ENCODE measurements at regions not wholly inside any gene's neighbourhood (a gene's known extent, or its start where the extent isn't known, plus 50 kb on each side); places are given as distances from the start of the nearest gene placed in this dataset.

DNA sequence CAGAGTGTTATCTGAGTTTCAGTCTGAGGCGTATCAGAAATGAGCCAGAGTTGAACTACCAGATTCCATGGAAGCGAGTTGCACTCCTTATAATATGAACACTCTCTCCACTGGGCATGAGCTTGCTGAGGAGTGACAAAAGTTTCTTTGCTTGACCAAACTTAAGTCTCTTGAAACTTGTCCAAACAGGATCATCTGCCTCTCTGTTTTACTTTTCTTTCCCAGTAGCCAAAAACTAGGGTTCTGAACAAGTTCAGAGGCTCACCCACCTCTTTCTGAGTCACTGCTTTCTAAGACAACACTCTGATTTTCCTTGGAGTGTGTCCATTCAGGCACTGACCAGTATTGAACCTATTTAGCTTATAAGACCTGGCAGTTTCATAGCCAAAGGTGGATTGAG, 233.2 kb upstream of the TCF4 start:
- Histone ChIP-seq H3K36me3 (ENCODE audit: control insufficient read depth, insufficient read depth, low read length, severe bottlenecking) (no peaks in the 10 kb centered on the region), H3K9me3 (ENCODE audit: control insufficient read depth, low read length) (peaks cover 6% of the 10 kb centered on the region), H3K9ac (ENCODE audit: low read length) (no peak overlapping the region), H3K4me3 (ENCODE audit: low read length) (no peak overlapping the region), H3K27me3 (replicated peaks; ENCODE audit: control insufficient read depth, insufficient read depth, low read length) (no peaks in the 10 kb centered on the region), H3K4me1 (ENCODE audit: control insufficient read depth, insufficient read depth, low read length) (peaks cover 8% of the 10 kb centered on the region)
- peak; percentile 35 for DNase-seq (ENCODE audit: low read depth)

DNA sequence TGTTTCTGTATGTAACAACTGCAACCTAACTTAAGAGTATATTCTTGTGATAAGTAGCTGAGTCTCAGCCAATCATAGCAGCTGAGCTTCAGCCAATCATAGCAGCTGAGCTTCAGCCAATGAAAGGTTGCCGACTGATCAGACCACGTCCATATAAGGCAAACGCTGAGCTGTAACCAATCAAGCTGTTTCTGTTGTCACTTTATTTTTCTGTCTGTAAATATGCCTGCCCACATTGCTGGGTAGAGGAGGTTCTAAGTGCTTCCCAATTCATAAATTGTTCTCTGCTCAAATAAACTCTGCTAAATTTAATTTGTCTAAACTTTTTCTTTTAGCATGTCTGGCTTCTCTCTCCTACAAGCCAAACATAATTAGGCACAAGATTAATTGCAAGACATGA, 231.5 kb upstream of the TCF4 start:
- no peak for DNase-seq (ENCODE audit: low read depth)
- Histone ChIP-seq H3K9me3 (ENCODE audit: control insufficient read depth, low read length) (no peaks in the 10 kb centered on the region), H3K36me3 (ENCODE audit: control insufficient read depth, insufficient read depth, low read length, severe bottlenecking) (no peaks in the 10 kb centered on the region), H3K4me3 (ENCODE audit: low read length) (no peak overlapping the region), H3K9ac (ENCODE audit: low read length) (no peak overlapping the region), H3K27me3 (replicated peaks; ENCODE audit: control insufficient read depth, insufficient read depth, low read length) (no peaks in the 10 kb centered on the region), H3K4me1 (ENCODE audit: control insufficient read depth, insufficient read depth, low read length) (peaks cover 15% of the 10 kb centered on the region)

DNA sequence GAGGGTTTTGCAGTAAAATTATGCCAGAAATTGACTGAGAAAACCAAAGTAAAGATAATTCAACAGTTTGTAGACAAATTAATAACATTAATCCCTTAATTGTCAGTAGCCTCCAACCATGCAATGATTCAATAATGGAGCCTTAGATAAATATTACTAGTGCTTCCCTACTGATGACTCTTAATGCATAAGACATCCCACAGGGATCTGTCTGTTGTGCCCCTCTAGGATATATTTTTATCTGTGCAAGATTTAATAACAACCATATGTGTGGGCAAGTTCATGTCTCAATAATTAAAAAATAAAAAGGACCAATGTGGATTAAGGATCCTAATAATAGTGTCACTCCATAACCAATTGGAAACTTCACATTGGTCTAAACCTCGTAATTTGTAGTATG, 230.3 kb upstream of the TCF4 start:
- no peak overlapping the region for H3K9ac ChIP-seq (ENCODE audit: low read length)
- DNase-seq (ENCODE audit: low read depth), result no peak
- H3K9me3 ChIP-seq (ENCODE audit: control insufficient read depth, low read length), result no peaks in the 10 kb centered on the region
- H3K36me3 ChIP-seq (ENCODE audit: control insufficient read depth, insufficient read depth, low read length, severe bottlenecking), result no peaks in the 10 kb centered on the region
- H3K4me1 ChIP-seq (ENCODE audit: control insufficient read depth, insufficient read depth, low read length), result peaks cover 15% of the 10 kb centered on the region
- H3K4me3 ChIP-seq (ENCODE audit: low read length), result no peak overlapping the region
- H3K27me3 ChIP-seq (replicated peaks; ENCODE audit: control insufficient read depth, insufficient read depth, low read length), result no peaks in the 10 kb centered on the region

DNA sequence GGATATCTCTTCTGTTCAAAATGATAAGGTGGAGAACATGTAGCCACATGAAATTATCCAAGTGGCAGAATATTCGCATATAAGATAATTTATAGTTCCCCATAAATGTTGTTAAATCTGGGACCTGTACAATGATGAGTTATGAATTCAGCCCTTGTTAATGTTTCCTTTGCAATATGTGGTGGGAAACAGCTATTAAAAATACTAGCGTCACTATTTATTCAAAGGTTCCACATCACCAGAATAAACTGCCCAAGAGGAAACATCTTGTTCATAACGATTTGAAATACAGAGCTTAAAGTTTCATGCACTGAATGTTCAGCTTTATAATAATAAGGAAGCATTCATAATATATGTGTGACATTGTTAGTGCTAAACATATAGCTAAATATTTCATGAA, 223.9 kb upstream of the TCF4 start:
- Histone ChIP-seq H3K4me1 (ENCODE audit: control insufficient read depth, insufficient read depth, low read length) (peaks cover 7% of the 10 kb centered on the region), H3K9me3 (ENCODE audit: control insufficient read depth, low read length) (no peaks in the 10 kb centered on the region), H3K27me3 (replicated peaks; ENCODE audit: control insufficient read depth, insufficient read depth, low read length) (no peaks in the 10 kb centered on the region), H3K36me3 (ENCODE audit: control insufficient read depth, insufficient read depth, low read length, severe bottlenecking) (no peaks in the 10 kb centered on the region), H3K9ac (ENCODE audit: low read length) (no peak overlapping the region), H3K4me3 (ENCODE audit: low read length) (no peak overlapping the region)
- DNase-seq (ENCODE audit: low read depth), result no peak

DNA sequence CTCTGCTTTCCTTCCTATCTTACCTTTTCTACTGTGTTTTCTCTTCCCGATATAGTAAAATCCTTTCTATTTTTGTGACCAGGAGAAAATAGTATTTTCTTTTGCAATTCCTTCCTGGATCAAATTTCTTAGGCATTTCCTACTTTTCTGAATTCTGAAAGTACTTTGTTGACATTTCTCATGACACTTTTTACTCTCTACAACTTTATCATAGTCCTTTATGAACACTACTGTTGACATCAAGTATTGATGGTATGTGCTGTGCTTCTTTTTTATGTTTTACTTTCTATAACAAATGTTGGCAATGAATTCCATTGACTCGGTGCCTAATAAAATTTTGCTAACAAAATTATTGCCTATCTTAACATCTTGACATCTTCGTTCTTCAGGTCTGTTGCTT, 217.7 kb upstream of the TCF4 start:
- Histone ChIP-seq H3K4me3 (ENCODE audit: low read length) (no peak overlapping the region), H3K27me3 (replicated peaks; ENCODE audit: control insufficient read depth, insufficient read depth, low read length) (no peaks in the 10 kb centered on the region), H3K9ac (ENCODE audit: low read length) (no peak overlapping the region), H3K36me3 (ENCODE audit: control insufficient read depth, insufficient read depth, low read length, severe bottlenecking) (no peaks in the 10 kb centered on the region), H3K9me3 (ENCODE audit: control insufficient read depth, low read length) (no peaks in the 10 kb centered on the region), H3K4me1 (ENCODE audit: control insufficient read depth, insufficient read depth, low read length) (no peaks in the 10 kb centered on the region)
- DNase-seq (ENCODE audit: low read depth), result peak; percentile 7

DNA sequence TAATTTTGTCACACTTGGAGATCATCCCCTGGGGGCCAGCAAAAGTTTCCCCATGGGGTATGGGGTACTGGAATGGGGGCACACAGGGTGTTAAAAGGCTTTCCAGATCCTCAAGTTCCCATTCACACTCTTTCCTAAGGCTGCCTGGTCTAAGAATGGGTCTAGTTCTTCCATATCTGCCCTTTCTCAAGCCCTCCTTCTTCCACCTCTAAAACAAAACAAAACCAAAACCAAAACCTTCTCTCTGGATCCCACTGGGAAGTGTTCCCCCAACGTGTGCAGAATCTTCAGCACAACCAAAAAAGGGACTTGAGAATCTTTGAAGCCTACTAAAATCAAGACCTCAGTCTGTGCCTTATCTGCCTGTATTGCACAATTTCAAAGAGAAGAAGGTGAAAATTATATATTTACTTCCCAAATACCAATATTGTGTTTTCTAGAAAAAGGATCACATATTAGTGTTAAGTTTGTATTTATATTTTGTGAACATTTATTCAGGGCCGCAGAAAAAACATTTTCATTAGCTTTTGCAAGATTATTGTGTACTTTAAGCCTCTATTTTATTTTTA, 207.2 kb upstream of the TCF4 start:
- Histone ChIP-seq H3K9me3 (ENCODE audit: control insufficient read depth, low read length) (no peaks in the 10 kb centered on the region), H3K36me3 (ENCODE audit: control insufficient read depth, insufficient read depth, low read length, severe bottlenecking) (no peaks in the 10 kb centered on the region), H3K27me3 (replicated peaks; ENCODE audit: control insufficient read depth, insufficient read depth, low read length) (no peaks in the 10 kb centered on the region), H3K4me3 (ENCODE audit: low read length) (peak overlapping the region; percentile 57), H3K9ac (ENCODE audit: low read length) (no peak overlapping the region), H3K4me1 (ENCODE audit: control insufficient read depth, insufficient read depth, low read length) (peaks cover 17% of the 10 kb centered on the region)
- DNase-seq (ENCODE audit: low read depth), result peak; percentile 22

DNA sequence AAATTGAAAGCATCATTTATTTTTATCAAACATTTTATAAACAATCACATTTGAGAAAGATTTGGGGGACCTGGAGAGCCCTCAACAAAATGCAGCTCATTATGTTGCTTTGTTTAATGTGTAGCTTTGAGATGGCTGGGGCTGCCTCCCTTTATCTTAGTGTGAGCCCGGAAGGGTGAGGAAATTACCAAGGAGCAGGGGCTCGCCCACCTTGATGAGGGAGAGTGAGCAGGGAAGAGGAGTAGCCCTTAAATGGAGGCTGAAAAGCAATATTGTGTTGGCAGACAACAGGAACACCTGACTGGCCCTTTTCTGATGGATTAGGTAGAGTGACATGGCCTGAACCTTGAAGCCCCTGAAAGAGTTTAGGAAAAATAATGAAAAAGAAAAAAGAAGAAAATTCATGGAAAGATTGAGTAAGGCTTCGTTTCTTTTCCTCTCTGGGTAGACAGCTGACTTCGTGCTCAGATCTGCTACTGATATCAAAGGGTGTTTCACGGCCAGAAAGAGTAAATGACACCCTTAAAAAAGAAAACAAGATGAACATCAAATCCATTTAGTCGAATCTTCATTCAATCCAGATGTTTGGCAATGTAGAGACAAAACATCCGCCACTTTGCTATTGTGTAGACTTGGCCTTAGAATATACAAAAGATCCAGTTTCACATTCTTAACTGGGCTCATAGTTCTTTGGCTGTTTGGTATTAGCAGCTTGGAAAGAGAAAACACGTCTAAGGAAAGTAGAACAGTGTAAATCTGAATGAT, 206.5 kb upstream of the TCF4 start:
- Histone ChIP-seq H3K4me1 (ENCODE audit: control insufficient read depth, insufficient read depth, low read length) (peaks cover 22% of the 10 kb centered on the region), H3K36me3 (ENCODE audit: control insufficient read depth, insufficient read depth, low read length, severe bottlenecking) (no peaks in the 10 kb centered on the region), H3K27me3 (replicated peaks; ENCODE audit: control insufficient read depth, insufficient read depth, low read length) (no peaks in the 10 kb centered on the region), H3K9me3 (ENCODE audit: control insufficient read depth, low read length) (no peaks in the 10 kb centered on the region), H3K9ac (ENCODE audit: low read length) (no peak overlapping the region), H3K4me3 (ENCODE audit: low read length) (peak overlapping the region; percentile 57)
- DNase-seq (ENCODE audit: low read depth), result peak; percentile 82

DNA sequence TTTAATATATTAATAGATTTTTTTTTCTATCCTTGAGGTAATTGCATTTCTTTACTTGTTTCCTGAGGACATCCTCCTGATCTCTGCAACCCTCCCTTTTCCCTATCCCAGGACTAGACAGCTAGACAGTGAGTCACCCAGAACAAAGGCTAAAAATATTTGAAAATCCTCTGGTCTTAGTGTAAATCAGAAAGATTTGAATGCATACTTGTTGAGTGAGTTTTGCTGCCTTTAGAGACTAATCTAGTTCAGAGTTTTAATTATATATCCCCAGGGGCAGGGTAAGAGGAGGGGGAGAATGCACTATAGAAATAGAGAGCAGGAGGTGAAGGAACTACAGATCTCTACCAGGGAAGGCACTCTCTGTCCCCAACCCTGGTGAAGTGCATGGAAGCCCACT, 202.3 kb upstream of the TCF4 start:
- Histone ChIP-seq H3K4me3 (ENCODE audit: low read length) (no peak overlapping the region), H3K9ac (ENCODE audit: low read length) (no peak overlapping the region), H3K9me3 (ENCODE audit: control insufficient read depth, low read length) (no peaks in the 10 kb centered on the region), H3K36me3 (ENCODE audit: control insufficient read depth, insufficient read depth, low read length, severe bottlenecking) (no peaks in the 10 kb centered on the region), H3K27me3 (replicated peaks; ENCODE audit: control insufficient read depth, insufficient read depth, low read length) (no peaks in the 10 kb centered on the region), H3K4me1 (ENCODE audit: control insufficient read depth, insufficient read depth, low read length) (peaks cover 22% of the 10 kb centered on the region)
- peak; percentile 84 for DNase-seq (ENCODE audit: low read depth)

DNA sequence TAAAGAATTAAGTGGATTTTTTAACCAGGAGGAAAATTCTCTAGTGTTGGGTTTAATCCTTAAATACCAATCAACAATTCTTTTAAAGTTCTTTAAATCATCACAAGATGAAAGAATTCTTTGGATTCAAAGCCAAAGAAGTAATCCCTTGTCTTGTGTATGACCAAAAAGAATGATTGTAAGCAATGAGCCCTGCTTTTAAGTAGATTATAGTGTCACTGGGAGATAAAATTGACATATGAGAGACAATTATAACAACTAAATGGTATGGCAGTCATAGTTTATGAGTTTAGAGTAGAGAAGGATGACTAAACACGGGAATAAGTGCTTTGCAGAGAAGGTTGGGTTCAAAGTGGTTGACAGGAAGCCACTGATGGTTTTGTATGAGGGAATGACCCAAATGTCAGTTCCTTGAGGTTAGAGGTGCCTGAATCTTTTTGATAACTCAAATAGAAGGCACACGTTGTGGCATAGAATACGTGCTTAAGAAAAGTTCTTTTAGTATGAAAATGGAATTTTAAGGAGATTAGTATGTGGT, 199.6 kb upstream of the TCF4 start:
- no peaks in the 10 kb centered on the region for H3K36me3 ChIP-seq (ENCODE audit: control insufficient read depth, insufficient read depth, low read length, severe bottlenecking)
- H3K27me3 ChIP-seq (replicated peaks; ENCODE audit: control insufficient read depth, insufficient read depth, low read length), result no peaks in the 10 kb centered on the region
- DNase-seq (ENCODE audit: low read depth), result no peak
- H3K4me1 ChIP-seq (ENCODE audit: control insufficient read depth, insufficient read depth, low read length), result peaks cover 12% of the 10 kb centered on the region
- H3K4me3 ChIP-seq (ENCODE audit: low read length), result no peak overlapping the region
- H3K9ac ChIP-seq (ENCODE audit: low read length), result no peak overlapping the region
- H3K9me3 ChIP-seq (ENCODE audit: control insufficient read depth, low read length), result no peaks in the 10 kb centered on the region

DNA sequence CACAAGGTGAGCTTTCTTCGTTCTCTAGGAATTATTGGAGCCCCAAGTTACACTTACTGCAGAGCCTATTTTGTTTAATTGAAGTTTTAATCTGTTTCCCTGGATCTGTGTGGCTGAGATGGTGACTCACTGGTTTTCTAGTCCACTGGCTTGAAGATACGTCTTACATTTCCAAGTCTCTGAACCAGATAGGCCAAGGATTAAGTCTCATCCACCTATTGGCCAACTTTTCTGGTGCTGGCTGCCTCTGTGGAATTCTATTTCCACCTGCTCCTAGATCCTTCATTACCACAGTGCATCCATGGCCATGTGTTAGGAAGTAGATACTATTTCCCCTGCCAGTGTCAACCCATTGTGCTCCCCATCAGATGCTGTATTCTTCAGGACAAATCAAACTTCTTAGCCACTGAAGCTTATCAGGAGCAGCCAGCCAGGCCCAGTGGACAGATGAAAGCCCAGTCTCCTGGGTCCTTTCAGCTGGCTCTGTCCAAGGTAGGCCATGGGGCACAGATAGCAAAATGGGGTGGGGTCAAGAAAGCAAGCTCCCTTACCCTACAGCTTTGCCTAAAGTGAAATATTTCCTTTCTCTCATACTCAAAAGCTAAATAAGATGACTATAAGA, 198.8 kb upstream of the TCF4 start:
- Histone ChIP-seq H3K4me3 (ENCODE audit: low read length) (no peak overlapping the region), H3K9ac (ENCODE audit: low read length) (no peak overlapping the region), H3K4me1 (ENCODE audit: control insufficient read depth, insufficient read depth, low read length) (peaks cover 12% of the 10 kb centered on the region), H3K27me3 (replicated peaks; ENCODE audit: control insufficient read depth, insufficient read depth, low read length) (no peaks in the 10 kb centered on the region), H3K36me3 (ENCODE audit: control insufficient read depth, insufficient read depth, low read length, severe bottlenecking) (no peaks in the 10 kb centered on the region), H3K9me3 (ENCODE audit: control insufficient read depth, low read length) (no peaks in the 10 kb centered on the region)
- DNase-seq (ENCODE audit: low read depth), result no peak

DNA sequence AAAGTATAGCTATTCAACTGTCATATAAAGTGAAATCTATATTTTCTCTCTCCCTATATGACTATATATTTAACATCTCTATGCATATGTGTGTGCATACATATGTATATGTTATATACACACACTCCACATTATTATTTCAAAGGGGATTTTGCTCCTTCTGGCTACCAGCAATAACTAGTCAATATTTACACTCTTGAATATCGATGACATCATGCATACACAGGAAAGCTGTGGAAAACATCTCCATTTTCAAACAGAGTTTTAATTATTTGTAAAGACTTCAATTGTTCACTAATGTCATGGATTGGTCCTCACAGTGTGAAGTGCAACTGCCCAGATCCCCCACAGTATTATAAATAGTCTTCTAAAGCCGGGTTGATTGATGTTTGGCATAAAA, 195.9 kb upstream of the TCF4 start:
- H3K4me1 ChIP-seq (ENCODE audit: control insufficient read depth, insufficient read depth, low read length), result peaks cover 9% of the 10 kb centered on the region
- no peak overlapping the region for H3K4me3 ChIP-seq (ENCODE audit: low read length)
- no peak overlapping the region for H3K9ac ChIP-seq (ENCODE audit: low read length)
- no peaks in the 10 kb centered on the region for H3K36me3 ChIP-seq (ENCODE audit: control insufficient read depth, insufficient read depth, low read length, severe bottlenecking)
- no peaks in the 10 kb centered on the region for H3K27me3 ChIP-seq (replicated peaks; ENCODE audit: control insufficient read depth, insufficient read depth, low read length)
- H3K9me3 ChIP-seq (ENCODE audit: control insufficient read depth, low read length), result no peaks in the 10 kb centered on the region
- no peak for DNase-seq (ENCODE audit: low read depth)

Data from adipocyte (in vitro differentiated cells).